WTC11 (cell line): ENCODE measurements at regions not wholly inside any gene's neighbourhood (a gene's known extent, or its start where the extent isn't known, plus 50 kb on each side); places are given as distances from the start of the nearest gene placed in this dataset.

Experiments used
- ATAC-seq: fragments of 200-7000 bp; cut with Tn5 transposase; 2 replicates; pipeline ENCODE4 v1.10.0; 2021; ENCODE audit warnings: mild to moderate bottlenecking, moderate library complexity
- CTCF ChIA-PET: fragments of 300-600 bp; sonication (Branson Sonifier 250); formaldehyde crosslinking; loops from one replicate; lab custom pipeline; 2021; ENCODE audit warnings: antibody characterized with exemption; lab: Charles Lee
- POLR2A ChIA-PET: fragments of 350-600 bp; sonication (Branson Sonifier 250); formaldehyde crosslinking; loops from one replicate; lab custom pipeline; 2021; ENCODE audit warnings: antibody characterized with exemption; lab: Charles Lee
- DNase-seq: peaks from one replicate; pipeline ENCODE4 v3.0.0; 2021; ENCODE audit warnings: low spot score
- H3K27ac Mint-ChIP-seq: 2 replicates; pipeline ENCODE4 v1.8.0; 2021; ENCODE audit warnings: mixed read lengths
- H3K27me3 Mint-ChIP-seq: 2 replicates; pipeline ENCODE4 v1.8.0; 2021; ENCODE audit warnings: low read depth, mild to moderate bottlenecking, moderate library complexity, mixed read lengths
- H3K36me3 Mint-ChIP-seq: 2 replicates; pipeline ENCODE4 v1.8.0; 2021; ENCODE audit warnings: mixed read lengths
- H3K4me1 Mint-ChIP-seq: 2 replicates; pipeline ENCODE4 v1.8.0; 2022; ENCODE audit warnings: mixed read lengths
- H3K4me3 Mint-ChIP-seq: 2 replicates; pipeline ENCODE4 v1.8.0; 2021; ENCODE audit warnings: mild to moderate bottlenecking, moderate library complexity, mixed read lengths
- H3K9me3 Mint-ChIP-seq: 2 replicates; pipeline ENCODE4 v1.8.0; 2021; ENCODE audit warnings: mixed read lengths
- GABPB1 ChIP-seq: sonication (generic); formaldehyde crosslinking; IDR thresholded peaks from 2 replicates; pipeline ENCODE4 v1.8.1; 2023; ENCODE audit warnings: mild to moderate bottlenecking, missing genetic modification reagents
- JAZF1 ChIP-seq: fragments of 250-450 bp; sonication (Bioruptor Pico); IDR thresholded peaks from 2 replicates; pipeline ENCODE4 v1.9.0; 2021; ENCODE audit warnings: moderate library complexity, mild to moderate bottlenecking, inconsistent platforms
- ZNF121 ChIP-seq: sonication (generic); formaldehyde crosslinking; IDR thresholded peaks from 2 replicates; pipeline ENCODE4 v1.8.0; 2023; ENCODE audit warnings: missing genetic modification reagents
- ZNF219 ChIP-seq: sonication (generic); formaldehyde crosslinking; IDR thresholded peaks from 2 replicates; pipeline ENCODE4 v1.8.0; 2023; ENCODE audit warnings: missing genetic modification reagents, mild to moderate bottlenecking, borderline replicate concordance
- ZNF263 ChIP-seq: sonication (generic); formaldehyde crosslinking; IDR thresholded peaks from 2 replicates; pipeline ENCODE4 v1.8.1; 2022; ENCODE audit warnings: low read depth, mild to moderate bottlenecking, moderate library complexity, missing genetic modification reagents
- TF ChIP-seq, protein P1 (sequence below): sonication (generic); formaldehyde crosslinking; IDR thresholded peaks from 2 replicates; pipeline ENCODE4 v1.8.0; 2022; ENCODE audit warnings: mild to moderate bottlenecking, missing genetic modification reagents
- TF ChIP-seq, protein P2 (sequence below): fragments of 250-450 bp; sonication (Bioruptor Pico); IDR thresholded peaks from 2 replicates; pipeline ENCODE4 v1.9.0; 2021; ENCODE audit warnings: mild to moderate bottlenecking, borderline replicate concordance
- TF ChIP-seq, protein P3 (sequence below): fragments of 200-600 bp; IDR thresholded peaks from 2 replicates; pipeline ENCODE4 v1.8.0; 2022; ENCODE audit warnings: antibody characterized with exemption
- TF ChIP-seq, protein P4 (sequence below): sonication (generic); formaldehyde crosslinking; IDR thresholded peaks from 2 replicates; pipeline ENCODE4 v1.8.0; 2023; ENCODE audit warnings: mild to moderate bottlenecking, missing genetic modification reagents
- TF ChIP-seq, protein P5 (sequence below): fragments of 250-450 bp; sonication (Bioruptor Pico); IDR thresholded peaks from 2 replicates; pipeline ENCODE4 v2.1.2; 2022; ENCODE audit warnings: mild to moderate bottlenecking, moderate library complexity

DNA sequence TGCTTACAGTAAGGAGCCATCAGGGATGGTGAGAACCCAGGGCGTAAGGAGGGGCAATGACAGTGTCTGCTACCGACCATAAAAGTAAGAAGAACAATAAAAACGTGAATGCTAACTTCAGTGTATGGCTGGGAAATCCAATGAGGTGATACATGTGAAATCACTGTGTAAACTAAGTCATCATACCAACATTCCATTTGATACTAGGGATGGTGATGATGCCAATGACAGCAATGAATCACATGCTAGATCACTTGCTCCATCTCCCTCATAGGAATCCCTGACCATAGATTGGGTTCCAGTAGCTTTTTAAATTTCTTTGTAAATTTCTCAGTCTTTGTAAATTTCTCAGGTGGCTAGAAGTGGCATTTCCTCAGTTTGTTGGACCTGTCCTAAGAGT, 146.3 kb downstream of the SMIM20 start:
- POLR2A ChIA-PET, result no interaction called here

DNA sequence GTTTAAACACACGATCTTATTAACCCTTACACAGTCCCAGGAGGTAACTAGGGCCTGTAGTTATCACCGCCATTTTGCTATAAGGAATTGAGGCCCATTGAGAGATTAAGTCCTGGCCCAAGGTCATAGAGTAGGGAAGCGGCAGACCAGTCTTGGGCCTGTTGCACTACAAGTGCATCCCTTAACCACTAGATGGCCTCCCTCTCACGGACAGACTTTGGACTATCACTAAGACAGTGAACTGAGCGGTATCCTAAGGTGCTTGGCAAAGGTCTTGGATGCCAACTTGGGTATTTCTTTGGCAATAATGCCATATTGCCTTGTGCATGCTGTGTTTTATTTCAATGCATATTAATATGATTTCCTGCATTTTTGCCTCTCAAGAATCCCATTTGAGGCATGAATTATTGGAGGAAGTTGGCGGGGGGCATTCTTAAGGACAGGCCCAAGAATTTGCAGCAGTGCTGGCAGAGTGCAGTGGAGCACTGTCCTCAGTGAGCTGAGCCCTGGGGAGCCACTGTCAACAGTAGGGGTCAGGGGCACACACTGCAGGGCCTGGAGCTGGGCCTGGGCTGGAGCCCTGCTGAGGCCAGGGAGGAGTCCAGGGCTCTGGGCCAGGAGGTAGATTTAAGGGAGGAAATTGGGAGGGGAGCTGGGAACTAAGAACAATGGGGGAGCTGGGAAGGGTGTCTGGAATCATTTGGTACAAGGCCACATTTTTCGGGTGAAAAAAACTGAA, 147.4 kb downstream of the SMIM20 start:
- H3K36me3 Mint-ChIP-seq, result peaks cover 9% of the 10 kb centered on the region
- H3K27me3 Mint-ChIP-seq, result no peaks in the 10 kb centered on the region
- 0 out of 2 replicates have a peak, but pooled peaks cover 4% of the 10 kb centered on the region for H3K4me1 Mint-ChIP-seq

More for the DNA sequence above, 146.3 kb downstream of the SMIM20 start:
- TF ChIP-seq, protein P1, sequence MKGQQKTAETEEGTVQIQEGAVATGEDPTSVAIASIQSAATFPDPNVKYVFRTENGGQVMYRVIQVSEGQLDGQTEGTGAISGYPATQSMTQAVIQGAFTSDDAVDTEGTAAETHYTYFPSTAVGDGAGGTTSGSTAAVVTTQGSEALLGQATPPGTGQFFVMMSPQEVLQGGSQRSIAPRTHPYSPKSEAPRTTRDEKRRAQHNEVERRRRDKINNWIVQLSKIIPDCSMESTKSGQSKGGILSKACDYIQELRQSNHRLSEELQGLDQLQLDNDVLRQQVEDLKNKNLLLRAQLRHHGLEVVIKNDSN (CRISPR knock-in tag), result no peak
- TF ChIP-seq GABPB1 (CRISPR knock-in tag), result no peak
- Mint-ChIP-seq H3K36me3 (peaks cover 9% of the 10 kb centered on the region), H3K27me3 (no peaks in the 10 kb centered on the region), H3K4me1 (0 out of 2 replicates have a peak, but pooled peaks cover 4% of the 10 kb centered on the region), H3K9me3 (peaks cover 18% of the 10 kb centered on the region), H3K27ac (no peak overlapping the region), H3K4me3 (no peak overlapping the region)
- ATAC-seq, result no peak
- CTCF ChIA-PET, result interaction anchor here (0.6 to 2.2 kb wide), 4 partner anchors 9 to 347 kb away, joined by 3 to 10 read pairs (median 4); no protein-coding TSS in a partner anchor
- DNase-seq, result no peak

More for the DNA sequence above, 147.4 kb downstream of the SMIM20 start:
- TF ChIP-seq, protein P2, sequence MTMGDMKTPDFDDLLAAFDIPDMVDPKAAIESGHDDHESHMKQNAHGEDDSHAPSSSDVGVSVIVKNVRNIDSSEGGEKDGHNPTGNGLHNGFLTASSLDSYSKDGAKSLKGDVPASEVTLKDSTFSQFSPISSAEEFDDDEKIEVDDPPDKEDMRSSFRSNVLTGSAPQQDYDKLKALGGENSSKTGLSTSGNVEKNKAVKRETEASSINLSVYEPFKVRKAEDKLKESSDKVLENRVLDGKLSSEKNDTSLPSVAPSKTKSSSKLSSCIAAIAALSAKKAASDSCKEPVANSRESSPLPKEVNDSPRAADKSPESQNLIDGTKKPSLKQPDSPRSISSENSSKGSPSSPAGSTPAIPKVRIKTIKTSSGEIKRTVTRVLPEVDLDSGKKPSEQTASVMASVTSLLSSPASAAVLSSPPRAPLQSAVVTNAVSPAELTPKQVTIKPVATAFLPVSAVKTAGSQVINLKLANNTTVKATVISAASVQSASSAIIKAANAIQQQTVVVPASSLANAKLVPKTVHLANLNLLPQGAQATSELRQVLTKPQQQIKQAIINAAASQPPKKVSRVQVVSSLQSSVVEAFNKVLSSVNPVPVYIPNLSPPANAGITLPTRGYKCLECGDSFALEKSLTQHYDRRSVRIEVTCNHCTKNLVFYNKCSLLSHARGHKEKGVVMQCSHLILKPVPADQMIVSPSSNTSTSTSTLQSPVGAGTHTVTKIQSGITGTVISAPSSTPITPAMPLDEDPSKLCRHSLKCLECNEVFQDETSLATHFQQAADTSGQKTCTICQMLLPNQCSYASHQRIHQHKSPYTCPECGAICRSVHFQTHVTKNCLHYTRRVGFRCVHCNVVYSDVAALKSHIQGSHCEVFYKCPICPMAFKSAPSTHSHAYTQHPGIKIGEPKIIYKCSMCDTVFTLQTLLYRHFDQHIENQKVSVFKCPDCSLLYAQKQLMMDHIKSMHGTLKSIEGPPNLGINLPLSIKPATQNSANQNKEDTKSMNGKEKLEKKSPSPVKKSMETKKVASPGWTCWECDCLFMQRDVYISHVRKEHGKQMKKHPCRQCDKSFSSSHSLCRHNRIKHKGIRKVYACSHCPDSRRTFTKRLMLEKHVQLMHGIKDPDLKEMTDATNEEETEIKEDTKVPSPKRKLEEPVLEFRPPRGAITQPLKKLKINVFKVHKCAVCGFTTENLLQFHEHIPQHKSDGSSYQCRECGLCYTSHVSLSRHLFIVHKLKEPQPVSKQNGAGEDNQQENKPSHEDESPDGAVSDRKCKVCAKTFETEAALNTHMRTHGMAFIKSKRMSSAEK (CRISPR knock-in tag), result no peak
- no peak for TF ChIP-seq ZNF263 (CRISPR knock-in tag)
- TF ChIP-seq, protein P3, sequence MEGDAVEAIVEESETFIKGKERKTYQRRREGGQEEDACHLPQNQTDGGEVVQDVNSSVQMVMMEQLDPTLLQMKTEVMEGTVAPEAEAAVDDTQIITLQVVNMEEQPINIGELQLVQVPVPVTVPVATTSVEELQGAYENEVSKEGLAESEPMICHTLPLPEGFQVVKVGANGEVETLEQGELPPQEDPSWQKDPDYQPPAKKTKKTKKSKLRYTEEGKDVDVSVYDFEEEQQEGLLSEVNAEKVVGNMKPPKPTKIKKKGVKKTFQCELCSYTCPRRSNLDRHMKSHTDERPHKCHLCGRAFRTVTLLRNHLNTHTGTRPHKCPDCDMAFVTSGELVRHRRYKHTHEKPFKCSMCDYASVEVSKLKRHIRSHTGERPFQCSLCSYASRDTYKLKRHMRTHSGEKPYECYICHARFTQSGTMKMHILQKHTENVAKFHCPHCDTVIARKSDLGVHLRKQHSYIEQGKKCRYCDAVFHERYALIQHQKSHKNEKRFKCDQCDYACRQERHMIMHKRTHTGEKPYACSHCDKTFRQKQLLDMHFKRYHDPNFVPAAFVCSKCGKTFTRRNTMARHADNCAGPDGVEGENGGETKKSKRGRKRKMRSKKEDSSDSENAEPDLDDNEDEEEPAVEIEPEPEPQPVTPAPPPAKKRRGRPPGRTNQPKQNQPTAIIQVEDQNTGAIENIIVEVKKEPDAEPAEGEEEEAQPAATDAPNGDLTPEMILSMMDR, result peak; percentile 74
- TF ChIP-seq, protein P4, sequence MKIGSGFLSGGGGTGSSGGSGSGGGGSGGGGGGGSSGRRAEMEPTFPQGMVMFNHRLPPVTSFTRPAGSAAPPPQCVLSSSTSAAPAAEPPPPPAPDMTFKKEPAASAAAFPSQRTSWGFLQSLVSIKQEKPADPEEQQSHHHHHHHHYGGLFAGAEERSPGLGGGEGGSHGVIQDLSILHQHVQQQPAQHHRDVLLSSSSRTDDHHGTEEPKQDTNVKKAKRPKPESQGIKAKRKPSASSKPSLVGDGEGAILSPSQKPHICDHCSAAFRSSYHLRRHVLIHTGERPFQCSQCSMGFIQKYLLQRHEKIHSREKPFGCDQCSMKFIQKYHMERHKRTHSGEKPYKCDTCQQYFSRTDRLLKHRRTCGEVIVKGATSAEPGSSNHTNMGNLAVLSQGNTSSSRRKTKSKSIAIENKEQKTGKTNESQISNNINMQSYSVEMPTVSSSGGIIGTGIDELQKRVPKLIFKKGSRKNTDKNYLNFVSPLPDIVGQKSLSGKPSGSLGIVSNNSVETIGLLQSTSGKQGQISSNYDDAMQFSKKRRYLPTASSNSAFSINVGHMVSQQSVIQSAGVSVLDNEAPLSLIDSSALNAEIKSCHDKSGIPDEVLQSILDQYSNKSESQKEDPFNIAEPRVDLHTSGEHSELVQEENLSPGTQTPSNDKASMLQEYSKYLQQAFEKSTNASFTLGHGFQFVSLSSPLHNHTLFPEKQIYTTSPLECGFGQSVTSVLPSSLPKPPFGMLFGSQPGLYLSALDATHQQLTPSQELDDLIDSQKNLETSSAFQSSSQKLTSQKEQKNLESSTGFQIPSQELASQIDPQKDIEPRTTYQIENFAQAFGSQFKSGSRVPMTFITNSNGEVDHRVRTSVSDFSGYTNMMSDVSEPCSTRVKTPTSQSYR, result no peak
- TF ChIP-seq JAZF1 (CRISPR knock-in tag), result no peak
- TF ChIP-seq, protein P5, sequence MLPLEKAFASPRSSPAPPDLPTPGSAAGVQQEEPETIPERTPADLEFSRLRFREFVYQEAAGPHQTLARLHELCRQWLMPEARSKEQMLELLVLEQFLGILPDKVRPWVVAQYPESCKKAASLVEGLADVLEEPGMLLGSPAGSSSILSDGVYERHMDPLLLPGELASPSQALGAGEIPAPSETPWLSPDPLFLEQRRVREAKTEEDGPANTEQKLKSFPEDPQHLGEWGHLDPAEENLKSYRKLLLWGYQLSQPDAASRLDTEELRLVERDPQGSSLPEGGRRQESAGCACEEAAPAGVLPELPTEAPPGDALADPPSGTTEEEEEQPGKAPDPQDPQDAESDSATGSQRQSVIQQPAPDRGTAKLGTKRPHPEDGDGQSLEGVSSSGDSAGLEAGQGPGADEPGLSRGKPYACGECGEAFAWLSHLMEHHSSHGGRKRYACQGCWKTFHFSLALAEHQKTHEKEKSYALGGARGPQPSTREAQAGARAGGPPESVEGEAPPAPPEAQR (CRISPR knock-in tag), result no peak
- TF ChIP-seq ZNF219, result no peak
- TF ChIP-seq ZNF121, result no peak
- H3K27ac Mint-ChIP-seq, result no peak overlapping the region
- ATAC-seq, result peak; percentile 99
- POLR2A ChIA-PET, result interaction anchor here (0.7 kb wide), 2 partner anchors 31 to 949 kb away, joined by 3 read pairs; no protein-coding TSS in a partner anchor
- CTCF ChIA-PET, result interaction anchor here (0.6 to 1.7 kb wide), 13 partner anchors 8 to 347 kb away, joined by 3 to 11 read pairs (median 3); no protein-coding TSS in a partner anchor
- H3K4me3 Mint-ChIP-seq, result no peak overlapping the region
- H3K9me3 Mint-ChIP-seq, result peaks cover 18% of the 10 kb centered on the region
- peak; percentile 57 for DNase-seq
